Kidney tubule cell (primary cell): ENCODE measurements at regions not wholly inside any gene's neighbourhood (a gene's known extent, or its start where the extent isn't known, plus 50 kb on each side); places are given as distances from the start of the nearest gene placed in this dataset.

ENCODE experiments used
- DNase-seq: peaks from one replicate; pipeline ENCODE4 v3.0.0-alpha.2; 2018; ENCODE audit warnings: low spot score

GRCh38 chr1:56355918-56356317, 223.4 kb downstream of the PLPP3 start:
- DNase-seq, result no peak

GRCh38 chr1:56355422-56355821, 223.9 kb downstream of the PLPP3 start:
- no peak for DNase-seq

GRCh38 chr1:56345831-56346230, 233.5 kb downstream of the PLPP3 start:
- DNase-seq, result no peak

- DNase-seq, result no peak
Measured at GRCh38 chr1:56340977-56341376, 238.4 kb downstream of the PLPP3 start.

- DNase-seq, result no peak
Measured at GRCh38 chr1:56339786-56340465, 239.4 kb downstream of the PLPP3 start.

- DNase-seq, result no peak
Measured at GRCh38 chr1:56339093-56339492, 240.3 kb downstream of the PLPP3 start.

- DNase-seq, result no peak
Measured at GRCh38 chr1:56336982-56337381, 242.4 kb downstream of the PLPP3 start.

GRCh38 chr1:56335394-56335793, 244.0 kb downstream of the PLPP3 start:
- DNase-seq, result no peak

- no peak for DNase-seq
Measured at GRCh38 chr1:56334047-56334446, 245.3 kb downstream of the PLPP3 start.

- no peak for DNase-seq
Measured at GRCh38 chr1:56333461-56333860, 245.9 kb downstream of the PLPP3 start.

GRCh38 chr1:56331892-56332567, 247.3 kb downstream of the PLPP3 start:
- peak; percentile 72 for DNase-seq

- DNase-seq, result peak; percentile 30
Measured at GRCh38 chr1:56331207-56331891, 248.0 kb downstream of the PLPP3 start.

GRCh38 chr1:56330391-56331026, 248.9 kb downstream of the PLPP3 start:
- peak; percentile 47 for DNase-seq

- no peak for DNase-seq
Measured at GRCh38 chr1:56329970-56330369, 249.4 kb downstream of the PLPP3 start.

GRCh38 chr1:56327195-56327594, 252.2 kb downstream of the PLPP3 start:
- DNase-seq, result no peak

- DNase-seq, result peak; percentile 12
Measured at GRCh38 chr1:56326056-56326455, 253.3 kb downstream of the PLPP3 start.

- DNase-seq, result no peak
Measured at GRCh38 chr1:56324504-56324903, 254.9 kb downstream of the PLPP3 start.

GRCh38 chr1:56322211-56322610, 257.2 kb downstream of the PLPP3 start:
- no peak for DNase-seq

- DNase-seq, result no peak
Measured at GRCh38 chr1:56321150-56321490, 258.2 kb downstream of the PLPP3 start.

GRCh38 chr1:56320464-56321149, 258.8 kb downstream of the PLPP3 start:
- DNase-seq, result no peak

GRCh38 chr1:56317722-56318121, 261.6 kb downstream of the PLPP3 start:
- DNase-seq, result no peak

GRCh38 chr1:56315293-56315942, 263.9 kb downstream of the PLPP3 start:
- no peak for DNase-seq
